ACC112 (cell line): ENCODE measurements at regions not wholly inside any gene's neighbourhood (a gene's known extent, or its start where the extent isn't known, plus 50 kb on each side); places are given as distances from the start of the nearest gene placed in this dataset.
"Not testable (repeated sequence)": the region's sequence is repeated elsewhere in the genome, so short reads cannot be mapped to it uniquely, and the experiment has no call there.

Experiments
- H2AFZ ChIP-seq: fragments of 200-600 bp; sonication (generic); one replicate; pipeline ENCODE4 v1.6.0; 2017; ENCODE audit warnings: antibody characterized with exemption, low read length; ENCODE audit not compliant: unreplicated experiment
- H3K27ac ChIP-seq: fragments of 200-600 bp; sonication (generic); 2 replicates; pipeline ENCODE4 v1.5.1; 2014; ENCODE audit warnings: low read depth, mild to moderate bottlenecking, antibody characterized with exemption, low read length, moderate library complexity
- H3K27me3 ChIP-seq: fragments of 200-600 bp; sonication (generic); 2 replicates; pipeline ENCODE4 v1.6.1; 2014; ENCODE audit warnings: mild to moderate bottlenecking, antibody characterized with exemption, low read length, moderate library complexity, mixed read lengths; ENCODE audit not compliant: insufficient read depth
- H3K36me3 ChIP-seq: fragments of 200-600 bp; sonication (generic); 2 replicates; pipeline ENCODE4 v1.6.1; 2016; ENCODE audit warnings: mild to moderate bottlenecking, antibody characterized with exemption, low read length, moderate library complexity, mixed read lengths; ENCODE audit not compliant: insufficient read depth
- H3K4me1 ChIP-seq: fragments of 200-600 bp; sonication (generic); one replicate; pipeline ENCODE4 v1.6.1; 2016; ENCODE audit warnings: low read length, mixed read lengths; ENCODE audit not compliant: insufficient read depth, unreplicated experiment, control insufficient read depth
- H3K4me3 ChIP-seq: fragments of 200-600 bp; sonication (generic); 2 replicates; pipeline ENCODE4 v1.5.1; 2014; ENCODE audit warnings: mild to moderate bottlenecking, low read depth, low read length
- H3K79me2 ChIP-seq: fragments of 200-600 bp; sonication (generic); one replicate; pipeline ENCODE4 v1.6.0; 2016; ENCODE audit warnings: low read length; ENCODE audit not compliant: control insufficient read depth, unreplicated experiment, insufficient read depth

- H3K4me1 ChIP-seq, result no peaks in the 10 kb centered on the region
- no peaks in the 10 kb centered on the region for H3K79me2 ChIP-seq
- no peak overlapping the region for H3K4me3 ChIP-seq
- H3K27me3 ChIP-seq, result no peaks in the 10 kb centered on the region
- H2AFZ ChIP-seq, result no peak overlapping the region
- H3K27ac ChIP-seq, result no peak overlapping the region
- no peaks in the 10 kb centered on the region for H3K36me3 ChIP-seq
Measured at GRCh38 chr4:149897783-149898182, 82.1 kb upstream of the IQCM start.

- Histone ChIP-seq H3K4me1 (no peaks in the 10 kb centered on the region), H3K79me2 (no peaks in the 10 kb centered on the region), H3K36me3 (no peaks in the 10 kb centered on the region), H2AFZ (no peak overlapping the region), H3K4me3 (no peak overlapping the region), H3K27ac (no peak overlapping the region), H3K27me3 (no peaks in the 10 kb centered on the region)
Measured at GRCh38 chr4:149901128-149901527, 85.5 kb upstream of the IQCM start.

GRCh38 chr4:149902242-149902641, 86.6 kb upstream of the IQCM start:
- no peaks in the 10 kb centered on the region for H3K36me3 ChIP-seq
- no peaks in the 10 kb centered on the region for H3K79me2 ChIP-seq
- no peaks in the 10 kb centered on the region for H3K27me3 ChIP-seq
- no peak overlapping the region for H2AFZ ChIP-seq
- H3K4me1 ChIP-seq, result no peaks in the 10 kb centered on the region
- no peak overlapping the region for H3K27ac ChIP-seq
- H3K4me3 ChIP-seq, result no peak overlapping the region

GRCh38 chr4:149910177-149910576, 94.5 kb upstream of the IQCM start:
- peak overlapping the region; percentile 17 for H2AFZ ChIP-seq
- no peaks in the 10 kb centered on the region for H3K79me2 ChIP-seq
- no peak overlapping the region for H3K4me3 ChIP-seq
- peaks cover 15% of the 10 kb centered on the region for H3K4me1 ChIP-seq
- H3K36me3 ChIP-seq, result no peaks in the 10 kb centered on the region
- no peak overlapping the region for H3K27ac ChIP-seq
- no peaks in the 10 kb centered on the region for H3K27me3 ChIP-seq

GRCh38 chr4:149910604-149911350, 95.1 kb upstream of the IQCM start:
- Histone ChIP-seq H3K79me2 (no peaks in the 10 kb centered on the region), H3K36me3 (no peaks in the 10 kb centered on the region), H2AFZ (peak overlapping the region; percentile 17), H3K27me3 (no peaks in the 10 kb centered on the region), H3K4me1 (peaks cover 15% of the 10 kb centered on the region), H3K27ac (no peak overlapping the region), H3K4me3 (no peak overlapping the region)

- Histone ChIP-seq H3K4me3 (no peak overlapping the region), H3K79me2 (no peaks in the 10 kb centered on the region)
Measured at GRCh38 chr4:149911354-149911753, 95.7 kb upstream of the IQCM start.

GRCh38 chr4:149912000-149912399, 96.4 kb upstream of the IQCM start:
- Histone ChIP-seq H3K79me2 (no peaks in the 10 kb centered on the region), H2AFZ (no peak overlapping the region), H3K4me3 (no peak overlapping the region), H3K36me3 (no peaks in the 10 kb centered on the region), H3K4me1 (peaks cover 15% of the 10 kb centered on the region), H3K27ac (no peak overlapping the region), H3K27me3 (no peaks in the 10 kb centered on the region)

More at GRCh38 chr4:149911354-149911753, 95.7 kb upstream of the IQCM start:
- H3K4me1 ChIP-seq, result peaks cover 15% of the 10 kb centered on the region
- H3K27me3 ChIP-seq, result no peaks in the 10 kb centered on the region
- H2AFZ ChIP-seq, result no peak overlapping the region
- no peak overlapping the region for H3K27ac ChIP-seq
- no peaks in the 10 kb centered on the region for H3K36me3 ChIP-seq

GRCh38 chr4:149914119-149915115, 98.8 kb upstream of the IQCM start:
- H3K27ac ChIP-seq, result no peak overlapping the region
- no peaks in the 10 kb centered on the region for H3K36me3 ChIP-seq
- H2AFZ ChIP-seq, result no peak overlapping the region
- H3K79me2 ChIP-seq, result no peaks in the 10 kb centered on the region
- H3K27me3 ChIP-seq, result no peaks in the 10 kb centered on the region
- peaks cover 15% of the 10 kb centered on the region for H3K4me1 ChIP-seq
- H3K4me3 ChIP-seq, result no peak overlapping the region

GRCh38 chr4:149915735-149916134, 100.1 kb upstream of the IQCM start:
- H3K27me3 ChIP-seq, H3K27ac ChIP-seq, H3K4me3 ChIP-seq, H2AFZ ChIP-seq, H3K4me1 ChIP-seq, H3K79me2 ChIP-seq, H3K36me3 ChIP-seq: not testable (repeated sequence)

- no peaks in the 10 kb centered on the region for H3K4me1 ChIP-seq
- H3K4me3 ChIP-seq, result no peak overlapping the region
- no peaks in the 10 kb centered on the region for H3K36me3 ChIP-seq
- H3K27me3 ChIP-seq, result peaks cover 6% of the 10 kb centered on the region; the same call in 1 of the 2 replicates
- no peak overlapping the region for H3K27ac ChIP-seq
- H2AFZ ChIP-seq, result no peak overlapping the region
- H3K79me2 ChIP-seq, result no peaks in the 10 kb centered on the region
Measured at GRCh38 chr4:149923736-149924135, 108.1 kb upstream of the IQCM start.
